ENCODE measurements at regions not wholly inside any gene's neighbourhood (a gene's known extent, or its start where the extent isn't known, plus 50 kb on each side); places are given as distances from the start of the nearest gene placed in this dataset.

DNA sequence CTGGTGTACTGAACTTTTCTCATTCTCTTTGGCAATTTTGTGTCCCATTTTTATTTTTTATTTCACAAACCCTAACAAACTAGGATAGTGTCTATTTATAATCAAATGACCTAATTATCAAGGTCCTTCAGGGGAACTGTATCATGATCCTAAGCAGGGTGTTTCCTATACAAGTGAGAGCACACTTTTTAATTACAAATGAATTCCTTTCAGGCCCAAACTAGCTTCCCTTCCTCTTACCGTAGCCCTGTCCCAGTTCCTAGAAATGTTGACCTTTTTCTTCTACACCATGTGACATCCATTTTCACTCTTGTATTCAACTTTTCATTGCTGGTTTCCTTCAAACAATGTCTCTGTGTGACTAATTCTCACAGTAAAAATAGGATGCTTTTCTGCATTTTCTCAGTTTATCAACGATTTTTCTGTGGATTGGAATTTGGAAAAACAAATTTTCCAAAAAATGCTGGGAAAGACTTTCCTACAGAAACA lies 411.4 kb downstream of the CCDC91 start:
- ChIA-PET POLR2A (no interaction called here), CTCF (no interaction called here)
- Mint-ChIP-seq H3K4me1 (ENCODE audit: low read depth, unreplicated experiment) (no peaks in the 10 kb centered on the region), H3K27me3 (ENCODE audit: insufficient read depth, unreplicated experiment) (no peaks in the 10 kb centered on the region), H3K27ac (ENCODE audit: unreplicated experiment) (no peak overlapping the region), H3K4me3 (ENCODE audit: unreplicated experiment) (no peak overlapping the region), H3K36me3 (ENCODE audit: insufficient read depth, unreplicated experiment) (no peaks in the 10 kb centered on the region), H3K9me3 (ENCODE audit: unreplicated experiment) (peaks cover 3% of the 10 kb centered on the region)
- no peak for DNase-seq
- Histone ChIP-seq H3K9me3 (no peaks in the 10 kb centered on the region; the same call in 1 of the 2 replicates), H3K27me3 (replicated peaks; ENCODE audit: control insufficient read depth, insufficient read depth, low read length) (no peaks in the 10 kb centered on the region), H3K4me3 (ENCODE audit: low read depth, low read length) (no peak overlapping the region), H3K36me3 (ENCODE audit: control insufficient read depth, insufficient read depth, low read length) (no peaks in the 10 kb centered on the region), H3K4me1 (no peaks in the 10 kb centered on the region)
- intact Hi-C loops (cut with micrococcal nuclease; ENCODE audit: unreplicated experiment): no loop called here
- BruUV-seq (replicated peaks): no TSS peak
- TF ChIP-seq, protein P1, sequence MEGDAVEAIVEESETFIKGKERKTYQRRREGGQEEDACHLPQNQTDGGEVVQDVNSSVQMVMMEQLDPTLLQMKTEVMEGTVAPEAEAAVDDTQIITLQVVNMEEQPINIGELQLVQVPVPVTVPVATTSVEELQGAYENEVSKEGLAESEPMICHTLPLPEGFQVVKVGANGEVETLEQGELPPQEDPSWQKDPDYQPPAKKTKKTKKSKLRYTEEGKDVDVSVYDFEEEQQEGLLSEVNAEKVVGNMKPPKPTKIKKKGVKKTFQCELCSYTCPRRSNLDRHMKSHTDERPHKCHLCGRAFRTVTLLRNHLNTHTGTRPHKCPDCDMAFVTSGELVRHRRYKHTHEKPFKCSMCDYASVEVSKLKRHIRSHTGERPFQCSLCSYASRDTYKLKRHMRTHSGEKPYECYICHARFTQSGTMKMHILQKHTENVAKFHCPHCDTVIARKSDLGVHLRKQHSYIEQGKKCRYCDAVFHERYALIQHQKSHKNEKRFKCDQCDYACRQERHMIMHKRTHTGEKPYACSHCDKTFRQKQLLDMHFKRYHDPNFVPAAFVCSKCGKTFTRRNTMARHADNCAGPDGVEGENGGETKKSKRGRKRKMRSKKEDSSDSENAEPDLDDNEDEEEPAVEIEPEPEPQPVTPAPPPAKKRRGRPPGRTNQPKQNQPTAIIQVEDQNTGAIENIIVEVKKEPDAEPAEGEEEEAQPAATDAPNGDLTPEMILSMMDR (IDR thresholded peaks at IDR 0.05; ENCODE audit: insufficient read depth in 1 of 2, low read depth in 1 of 2, low read length in 1 of 2, severe bottlenecking in 1 of 2, unreplicated experiment in 1 of 2): no peak

GRCh38 chr12:28602786-28603185 lies 412.5 kb downstream of the CCDC91 start:
- no peak for DNase-seq
- no peaks in the 10 kb centered on the region for H3K27me3 Mint-ChIP-seq (ENCODE audit: insufficient read depth, unreplicated experiment)
- Histone ChIP-seq H3K36me3 (ENCODE audit: control insufficient read depth, insufficient read depth, low read length) (no peaks in the 10 kb centered on the region), H3K4me1 (no peaks in the 10 kb centered on the region), H3K4me3 (ENCODE audit: low read depth, low read length) (no peak overlapping the region), H3K9me3 (peaks cover 6% of the 10 kb centered on the region), H3K27me3 (replicated peaks; ENCODE audit: control insufficient read depth, insufficient read depth, low read length) (no peaks in the 10 kb centered on the region)
- H3K27ac Mint-ChIP-seq (ENCODE audit: unreplicated experiment): no peak overlapping the region
- no peaks in the 10 kb centered on the region for H3K36me3 Mint-ChIP-seq (ENCODE audit: insufficient read depth, unreplicated experiment)
- ChIA-PET POLR2A (no interaction called here), CTCF (no interaction called here)
- BruUV-seq (replicated peaks): no TSS peak
- peaks cover 14% of the 10 kb centered on the region for H3K9me3 Mint-ChIP-seq (ENCODE audit: unreplicated experiment)
- intact Hi-C loops (cut with micrococcal nuclease; ENCODE audit: unreplicated experiment): no loop called here
- TF ChIP-seq, protein P1 (IDR thresholded peaks at IDR 0.05; ENCODE audit: insufficient read depth in 1 of 2, low read depth in 1 of 2, low read length in 1 of 2, severe bottlenecking in 1 of 2, unreplicated experiment in 1 of 2): no peak
- no peak overlapping the region for H3K4me3 Mint-ChIP-seq (ENCODE audit: unreplicated experiment)
- H3K4me1 Mint-ChIP-seq (ENCODE audit: low read depth, unreplicated experiment): no peaks in the 10 kb centered on the region

- H3K27ac Mint-ChIP-seq (ENCODE audit: unreplicated experiment): no peak overlapping the region
- no TSS peak for BruUV-seq (replicated peaks)
- Histone ChIP-seq H3K4me1 (no peaks in the 10 kb centered on the region), H3K4me3 (ENCODE audit: low read depth, low read length) (no peak overlapping the region), H3K36me3 (ENCODE audit: control insufficient read depth, insufficient read depth, low read length) (no peaks in the 10 kb centered on the region), H3K9me3 (peaks cover 7% of the 10 kb centered on the region), H3K27me3 (replicated peaks; ENCODE audit: control insufficient read depth, insufficient read depth, low read length) (no peaks in the 10 kb centered on the region)
- ChIA-PET CTCF (no interaction called here), POLR2A (no interaction called here)
- H3K36me3 Mint-ChIP-seq (ENCODE audit: insufficient read depth, unreplicated experiment): no peaks in the 10 kb centered on the region
- no peaks in the 10 kb centered on the region for H3K27me3 Mint-ChIP-seq (ENCODE audit: insufficient read depth, unreplicated experiment)
- H3K4me3 Mint-ChIP-seq (ENCODE audit: unreplicated experiment): no peak overlapping the region
- peaks cover 17% of the 10 kb centered on the region for H3K9me3 Mint-ChIP-seq (ENCODE audit: unreplicated experiment)
- no peaks in the 10 kb centered on the region for H3K4me1 Mint-ChIP-seq (ENCODE audit: low read depth, unreplicated experiment)
- intact Hi-C loops (cut with micrococcal nuclease; ENCODE audit: unreplicated experiment): no loop called here
- DNase-seq: no peak
- TF ChIP-seq, protein P1 (IDR thresholded peaks at IDR 0.05; ENCODE audit: insufficient read depth in 1 of 2, low read depth in 1 of 2, low read length in 1 of 2, severe bottlenecking in 1 of 2, unreplicated experiment in 1 of 2): no peak
Observed at GRCh38 chr12:28603239-28603638, 413.0 kb downstream of the CCDC91 start.
